NT2/D1 (cell line): ENCODE measurements at regions not wholly inside any gene's neighbourhood (a gene's known extent, or its start where the extent isn't known, plus 50 kb on each side); places are given as distances from the start of the nearest gene placed in this dataset.

ENCODE experiments used
- SUZ12 ChIP-seq: IDR thresholded peaks from 2 replicates; pipeline ENCODE4 v1.6.1; 2011; ENCODE audit not compliant: insufficient read length, insufficient read depth; ENCODE audit errors: extremely low read depth
- YY1 ChIP-seq: IDR thresholded peaks from 2 replicates; pipeline ENCODE4 v1.6.1; 2011; ENCODE audit not compliant: insufficient read length, insufficient read depth
- ZNF274 ChIP-seq: IDR thresholded peaks from 2 replicates; pipeline ENCODE4 v1.6.1; 2011; ENCODE audit warnings: mild to moderate bottlenecking, low read depth, low read length

GRCh38 chr5:141793403-141793802 lies 84.8 kb downstream of the PCDH1 start:
- TF ChIP-seq YY1, result no peak
- no peak for TF ChIP-seq SUZ12
- TF ChIP-seq ZNF274, result no peak
